Immature natural killer cell (primary cell): ENCODE measurements at regions not wholly inside any gene's neighbourhood (a gene's known extent, or its start where the extent isn't known, plus 50 kb on each side); places are given as distances from the start of the nearest gene placed in this dataset.

Source experiments
- DNase-seq, 3 donors: peaks; one replicate each; pipeline ENCODE4 v3.0.0; 2022; ENCODE audit warnings: mixed read lengths in 1 of 3
- H3K27ac Mint-ChIP-seq, 6 donors: one replicate each; pipeline ENCODE4 v1.8.0; 2020; ENCODE audit warnings: mixed read lengths in 6 of 6, mild to moderate bottlenecking in 5 of 6, inconsistent platforms in 4 of 6, moderate library complexity in 3 of 6
- H3K27me3 Mint-ChIP-seq, 3 donors: one replicate each; pipeline ENCODE4 v1.8.0; 2020 to 2021; ENCODE audit warnings: low read depth in 3 of 3, mild to moderate bottlenecking in 3 of 3, mixed read lengths in 3 of 3, moderate library complexity in 3 of 3, inconsistent platforms in 1 of 3
- H3K36me3 Mint-ChIP-seq, 3 donors: one replicate each; pipeline ENCODE4 v1.8.0; 2020; ENCODE audit warnings: mixed read lengths in 3 of 3, inconsistent platforms in 2 of 3, mild to moderate bottlenecking in 2 of 3
- H3K4me1 Mint-ChIP-seq, 2 donors: one replicate each; pipeline ENCODE4 v1.8.0; 2020; ENCODE audit warnings: inconsistent platforms in 2 of 2, mild to moderate bottlenecking in 2 of 2, mixed read lengths in 2 of 2, moderate library complexity in 1 of 2
- H3K4me3 Mint-ChIP-seq, 5 donors: one replicate each; pipeline ENCODE4 v1.8.0; 2020; ENCODE audit warnings: mild to moderate bottlenecking in 5 of 5, mixed read lengths in 5 of 5, inconsistent platforms in 3 of 5, moderate library complexity in 3 of 5
- H3K9me3 Mint-ChIP-seq, 6 donors: one replicate each; pipeline ENCODE4 v1.8.0; 2020; ENCODE audit warnings: mild to moderate bottlenecking in 6 of 6, mixed read lengths in 6 of 6, inconsistent platforms in 4 of 6, moderate library complexity in 3 of 6

GRCh38 chr7:91681718-91682117 is 198.8 kb downstream of the MTERF1 start:
- no peaks in the 10 kb centered on the region for H3K4me1 Mint-ChIP-seq
- no peak overlapping the region for H3K4me3 Mint-ChIP-seq
- H3K9me3 Mint-ChIP-seq, result peaks cover 27 to 70% (median 42%) of the 10 kb centered on the region in 6 donors
- H3K27me3 Mint-ChIP-seq, result no peaks in the 10 kb centered on the region
- peaks cover 0 to 6% (median 6%) of the 10 kb centered on the region in 3 donors for H3K36me3 Mint-ChIP-seq
- no peak overlapping the region for H3K27ac Mint-ChIP-seq
- no peak for DNase-seq

GRCh38 chr7:91683823-91684222 is 196.7 kb downstream of the MTERF1 start:
- peaks cover 0 to 9% (median 6%) of the 10 kb centered on the region in 3 donors for H3K36me3 Mint-ChIP-seq
- DNase-seq, result no peak
- no peaks in the 10 kb centered on the region for H3K27me3 Mint-ChIP-seq
- no peak overlapping the region for H3K27ac Mint-ChIP-seq
- peaks cover 25 to 70% (median 42%) of the 10 kb centered on the region in 6 donors for H3K9me3 Mint-ChIP-seq
- H3K4me1 Mint-ChIP-seq, result no peaks in the 10 kb centered on the region
- H3K4me3 Mint-ChIP-seq, result no peak overlapping the region

- H3K4me3 Mint-ChIP-seq, result no peak overlapping the region
- H3K4me1 Mint-ChIP-seq, result no peaks in the 10 kb centered on the region
- H3K9me3 Mint-ChIP-seq, result peaks cover 10 to 65% (median 35%) of the 10 kb centered on the region in 6 donors
- H3K36me3 Mint-ChIP-seq, result peaks cover 0 to 9% (median 6%) of the 10 kb centered on the region in 3 donors
- H3K27me3 Mint-ChIP-seq, result no peaks in the 10 kb centered on the region
- H3K27ac Mint-ChIP-seq, result no peak overlapping the region
- no peak for DNase-seq
Observed at GRCh38 chr7:91685544-91685943, 195.0 kb downstream of the MTERF1 start.

GRCh38 chr7:91690541-91691070 is 189.9 kb downstream of the MTERF1 start:
- peaks cover 2 to 57% (median 19%) of the 10 kb centered on the region in 6 donors for H3K9me3 Mint-ChIP-seq
- H3K36me3 Mint-ChIP-seq, result peaks cover 0 to 8% (median 6%) of the 10 kb centered on the region in 3 donors
- no peak overlapping the region for H3K27ac Mint-ChIP-seq
- no peaks in the 10 kb centered on the region for H3K27me3 Mint-ChIP-seq
- H3K4me1 Mint-ChIP-seq, result no peaks in the 10 kb centered on the region
- H3K4me3 Mint-ChIP-seq, result no peak overlapping the region
- DNase-seq, result no peak

- Mint-ChIP-seq H3K27ac (no peak overlapping the region), H3K4me3 (no peak overlapping the region), H3K36me3 (peaks cover 0 to 8% (median 6%) of the 10 kb centered on the region in 3 donors), H3K9me3 (peaks cover 2 to 62% (median 19%) of the 10 kb centered on the region in 6 donors), H3K27me3 (no peaks in the 10 kb centered on the region), H3K4me1 (no peaks in the 10 kb centered on the region)
- DNase-seq, result no peak
Observed at GRCh38 chr7:91691865-91692264, 188.6 kb downstream of the MTERF1 start.

GRCh38 chr7:91692800-91693199 is 187.7 kb downstream of the MTERF1 start:
- no peak for DNase-seq
- no peaks in the 10 kb centered on the region for H3K4me1 Mint-ChIP-seq
- no peak overlapping the region for H3K4me3 Mint-ChIP-seq
- peaks cover 0 to 2% (median 0%) of the 10 kb centered on the region in 3 donors for H3K27me3 Mint-ChIP-seq
- H3K27ac Mint-ChIP-seq, result no peak overlapping the region
- H3K9me3 Mint-ChIP-seq, result peaks cover 2 to 69% (median 23%) of the 10 kb centered on the region in 6 donors
- peaks cover 0 to 8% (median 6%) of the 10 kb centered on the region in 3 donors for H3K36me3 Mint-ChIP-seq

GRCh38 chr7:91694351-91694841 is 186.1 kb downstream of the MTERF1 start:
- Mint-ChIP-seq H3K27me3 (peaks cover 0 to 2% (median 0%) of the 10 kb centered on the region in 3 donors), H3K9me3 (peaks cover 6 to 69% (median 25%) of the 10 kb centered on the region in 6 donors), H3K36me3 (peaks cover 0 to 5% (median 5%) of the 10 kb centered on the region in 3 donors), H3K4me1 (no peaks in the 10 kb centered on the region), H3K27ac (no peak overlapping the region), H3K4me3 (no peak overlapping the region)
- no peak for DNase-seq

- H3K27me3 Mint-ChIP-seq, result peaks cover 0 to 1% (median 0%) of the 10 kb centered on the region in 3 donors
- H3K9me3 Mint-ChIP-seq, result peaks cover 27 to 83% (median 53%) of the 10 kb centered on the region in 6 donors
- H3K4me3 Mint-ChIP-seq, result no peak overlapping the region
- no peaks in the 10 kb centered on the region for H3K4me1 Mint-ChIP-seq
- peaks cover 0 to 11% (median 3%) of the 10 kb centered on the region in 3 donors for H3K36me3 Mint-ChIP-seq
- no peak for DNase-seq
- no peak overlapping the region for H3K27ac Mint-ChIP-seq
Observed at GRCh38 chr7:91710881-91711280, 169.6 kb downstream of the MTERF1 start.

GRCh38 chr7:91713669-91714068 is 166.8 kb downstream of the MTERF1 start:
- Mint-ChIP-seq H3K27me3 (peaks cover 0 to 3% (median 0%) of the 10 kb centered on the region in 3 donors), H3K27ac (no peak overlapping the region), H3K36me3 (peaks cover 0 to 13% (median 4%) of the 10 kb centered on the region in 3 donors), H3K4me3 (no peak overlapping the region), H3K4me1 (no peaks in the 10 kb centered on the region), H3K9me3 (peaks cover 26 to 73% (median 50%) of the 10 kb centered on the region in 6 donors)
- no peak for DNase-seq

GRCh38 chr7:91717681-91718470 is 162.6 kb downstream of the MTERF1 start:
- no peak for DNase-seq
- Mint-ChIP-seq H3K27me3 (peaks cover 2 to 3% (median 2%) of the 10 kb centered on the region in 3 donors), H3K9me3 (peaks cover 15 to 78% (median 45%) of the 10 kb centered on the region in 6 donors), H3K36me3 (peaks cover 0 to 14% (median 7%) of the 10 kb centered on the region in 3 donors), H3K4me3 (no peak overlapping the region), H3K4me1 (no peaks in the 10 kb centered on the region), H3K27ac (no peak overlapping the region)

GRCh38 chr7:91719008-91719407 is 161.5 kb downstream of the MTERF1 start:
- DNase-seq, result no peak
- Mint-ChIP-seq H3K4me1 (no peaks in the 10 kb centered on the region), H3K36me3 (peaks cover 0 to 14% (median 12%) of the 10 kb centered on the region in 3 donors), H3K27ac (no peak overlapping the region), H3K9me3 (peaks cover 20 to 78% (median 50%) of the 10 kb centered on the region in 6 donors), H3K27me3 (peaks cover 2 to 5% (median 2%) of the 10 kb centered on the region in 3 donors), H3K4me3 (no peak overlapping the region)

GRCh38 chr7:91720260-91720937 is 160.1 kb downstream of the MTERF1 start:
- H3K27me3 Mint-ChIP-seq, result peaks cover 2 to 5% (median 2%) of the 10 kb centered on the region in 3 donors
- H3K9me3 Mint-ChIP-seq, result peaks cover 23 to 77% (median 60%) of the 10 kb centered on the region in 6 donors
- peaks cover 0 to 14% (median 12%) of the 10 kb centered on the region in 3 donors for H3K36me3 Mint-ChIP-seq
- H3K4me3 Mint-ChIP-seq, result no peak overlapping the region
- DNase-seq, result no peak
- H3K27ac Mint-ChIP-seq, result no peak overlapping the region
- no peaks in the 10 kb centered on the region for H3K4me1 Mint-ChIP-seq

GRCh38 chr7:91722831-91723230 is 157.7 kb downstream of the MTERF1 start:
- Mint-ChIP-seq H3K27me3 (peaks cover 0 to 5% (median 2%) of the 10 kb centered on the region in 3 donors), H3K27ac (no peak overlapping the region), H3K9me3 (peaks cover 17 to 80% (median 59%) of the 10 kb centered on the region in 6 donors), H3K4me3 (no peak overlapping the region), H3K4me1 (no peaks in the 10 kb centered on the region), H3K36me3 (peaks cover 0 to 8% (median 5%) of the 10 kb centered on the region in 3 donors)
- no peak for DNase-seq
